MM.1S (cell line): ENCODE measurements at regions not wholly inside any gene's neighbourhood (a gene's known extent, or its start where the extent isn't known, plus 50 kb on each side); places are given as distances from the start of the nearest gene placed in this dataset.

Experiments used
- DNase-seq: peaks from one replicate; pipeline ENCODE4 v3.0.0-alpha.2; 2015
- H2AFZ ChIP-seq: fragments of 300-600 bp; sonication (generic); 2 replicates; pipeline ENCODE4 v1.6.0; 2016; ENCODE audit warnings: antibody characterized with exemption, low read length
- H3F3A ChIP-seq: fragments of 300-600 bp; sonication (generic); 2 replicates; pipeline ENCODE4 v1.6.1; 2016; ENCODE audit warnings: mild to moderate bottlenecking, antibody characterized with exemption, low read length, moderate library complexity, mixed read lengths; ENCODE audit not compliant: insufficient read depth
- H3K27ac ChIP-seq: fragments of 300-600 bp; sonication (generic); 2 replicates; pipeline ENCODE4 v1.5.1; 2016; ENCODE audit warnings: mild to moderate bottlenecking, low read length
- H3K27me3 ChIP-seq: fragments of 300-600 bp; sonication (generic); replicated peaks from 2 replicates; pipeline ENCODE4 v1.6.0; 2016; ENCODE audit warnings: low read length; ENCODE audit not compliant: insufficient read depth
- H3K36me3 ChIP-seq: fragments of 300-600 bp; sonication (generic); replicated peaks from 2 replicates; pipeline ENCODE4 v1.6.1; 2016; ENCODE audit warnings: mild to moderate bottlenecking, low read length, mixed read lengths; ENCODE audit not compliant: insufficient read depth
- H3K4me1 ChIP-seq: fragments of 300-600 bp; sonication (generic); 2 replicates; pipeline ENCODE4 v1.6.1; 2016; ENCODE audit warnings: low read length, mixed read lengths
- H3K4me2 ChIP-seq: fragments of 300-600 bp; sonication (generic); 2 replicates; pipeline ENCODE4 v1.6.0; 2016; ENCODE audit warnings: low read depth, low read length
- H3K4me3 ChIP-seq: fragments of 300-600 bp; sonication (generic); 2 replicates; pipeline ENCODE4 v1.5.1; 2016; ENCODE audit warnings: low read length, mixed read lengths
- H3K79me2 ChIP-seq: fragments of 300-600 bp; sonication (generic); 2 replicates; pipeline ENCODE4 v1.6.1; 2016; ENCODE audit warnings: mixed run types, low read length, mixed read lengths
- H3K9ac ChIP-seq: fragments of 300-600 bp; sonication (generic); 2 replicates; pipeline ENCODE4 v1.6.1; 2016; ENCODE audit warnings: low read length, mixed read lengths
- H3K9me2 ChIP-seq: fragments of 300-600 bp; sonication (generic); replicated peaks from 2 replicates; pipeline ENCODE4 v1.6.1; 2016; ENCODE audit warnings: mild to moderate bottlenecking, low read length, mixed read lengths; ENCODE audit not compliant: insufficient read depth
- H3K9me3 ChIP-seq: fragments of 300-600 bp; sonication (generic); replicated peaks from 2 replicates; pipeline ENCODE4 v1.6.1; 2016; ENCODE audit warnings: mild to moderate bottlenecking, low read length, mixed read lengths; ENCODE audit not compliant: insufficient read depth
- H4K20me1 ChIP-seq: fragments of 300-600 bp; sonication (generic); 2 replicates; pipeline ENCODE4 v1.6.1; 2016; ENCODE audit warnings: mild to moderate bottlenecking, low read length, moderate library complexity, mixed read lengths; ENCODE audit not compliant: insufficient read depth
- CTCF ChIP-seq: fragments of 300-600 bp; sonication (generic); IDR thresholded peaks from 2 replicates; pipeline ENCODE4 v1.5.1; 2016; ENCODE audit warnings: antibody characterized with exemption, low read length, mixed read lengths
- EZH2 ChIP-seq: fragments of 300-600 bp; sonication (generic); optimal IDR thresholded peaks from 2 replicates; pipeline ENCODE3; 2017; ENCODE audit warnings: low read depth, mild to moderate bottlenecking, antibody characterized with exemption, low read length, mixed read lengths
- EZH2phosphoT487 ChIP-seq: fragments of 300-600 bp; sonication (generic); IDR thresholded peaks from 2 replicates; pipeline ENCODE4 v1.6.1; 2018; ENCODE audit warnings: antibody characterized with exemption, low read length

DNA sequence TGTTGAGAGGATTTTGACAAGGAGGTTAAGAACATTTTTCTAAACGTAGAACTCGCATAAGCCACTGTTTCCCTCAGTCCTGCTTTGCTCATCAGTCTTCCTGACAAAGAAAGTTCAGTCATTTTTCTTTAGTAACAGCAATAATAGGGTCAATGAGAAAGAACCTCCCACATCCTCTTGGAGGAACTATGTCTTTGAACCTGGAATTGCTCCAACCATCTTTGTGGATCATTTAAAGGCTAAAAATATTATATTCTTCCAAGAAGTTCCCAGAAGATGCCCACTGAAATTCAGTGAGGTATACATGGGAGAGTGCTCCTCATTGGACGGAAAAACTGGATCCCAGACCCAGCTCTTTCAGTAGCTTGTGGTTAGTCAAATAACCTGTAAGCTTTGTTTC is 282.8 kb upstream of the FAR2 start:
- H3K9me3 ChIP-seq, result no peaks in the 10 kb centered on the region
- no peaks in the 10 kb centered on the region for H3K79me2 ChIP-seq
- no peaks in the 10 kb centered on the region for H3K27me3 ChIP-seq
- no peak for DNase-seq
- H2AFZ ChIP-seq, result no peak overlapping the region
- no peaks in the 10 kb centered on the region for H3K4me1 ChIP-seq
- no peak for TF ChIP-seq EZH2phosphoT487
- no peak for TF ChIP-seq CTCF
- no peak for TF ChIP-seq EZH2
- no peak overlapping the region for H3K9ac ChIP-seq
- H3K36me3 ChIP-seq, result no peaks in the 10 kb centered on the region
- no peak overlapping the region for H3K4me2 ChIP-seq
- no peaks in the 10 kb centered on the region for H4K20me1 ChIP-seq
- H3K9me2 ChIP-seq, result no peaks in the 10 kb centered on the region
- no peaks in the 10 kb centered on the region for H3F3A ChIP-seq
- H3K27ac ChIP-seq, result no peak overlapping the region
- H3K4me3 ChIP-seq, result no peak overlapping the region

DNA sequence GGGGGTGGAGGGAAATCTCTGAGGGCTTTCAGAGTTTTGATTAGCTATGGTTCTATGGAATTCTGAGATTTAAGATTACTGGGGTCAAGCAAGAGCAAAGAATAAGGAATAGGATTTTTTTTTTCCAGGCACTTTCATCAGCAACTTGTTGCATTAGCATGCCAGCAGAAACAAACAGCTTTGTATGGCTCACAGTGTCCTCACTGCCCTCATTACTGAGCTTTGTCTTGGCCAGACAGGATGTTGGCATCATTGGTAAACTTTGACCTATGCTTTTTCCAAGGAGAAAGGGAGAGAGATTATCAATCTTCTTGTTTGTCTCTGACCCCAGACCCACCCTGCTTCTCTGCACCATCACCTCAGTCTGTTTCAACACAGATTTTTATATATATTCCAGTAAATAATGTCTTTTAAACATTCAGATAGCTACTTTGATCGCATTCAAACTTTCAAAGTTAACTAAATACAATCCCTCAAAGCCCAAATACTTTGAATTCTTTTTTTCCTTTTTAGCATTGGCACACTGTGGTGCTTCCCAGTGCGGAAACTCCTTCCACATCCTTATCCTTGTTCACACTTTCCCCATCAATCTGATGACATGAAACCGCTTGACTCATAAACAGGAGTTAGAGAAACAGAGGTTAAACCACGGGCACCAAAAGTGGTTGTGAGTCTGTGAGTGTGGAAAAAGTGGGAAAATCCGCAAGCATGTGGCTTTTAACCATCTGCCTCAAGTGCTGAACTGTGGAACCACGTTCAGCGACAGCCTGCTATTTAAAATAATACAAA is 282.2 kb upstream of the FAR2 start:
- Histone ChIP-seq H3K36me3 (no peaks in the 10 kb centered on the region), H3K4me2 (no peak overlapping the region), H3K27ac (no peak overlapping the region), H3K79me2 (no peaks in the 10 kb centered on the region), H3K4me3 (no peak overlapping the region), H2AFZ (no peak overlapping the region), H3K9me3 (no peaks in the 10 kb centered on the region), H4K20me1 (no peaks in the 10 kb centered on the region), H3K9ac (no peak overlapping the region), H3F3A (no peaks in the 10 kb centered on the region), H3K9me2 (no peaks in the 10 kb centered on the region), H3K27me3 (no peaks in the 10 kb centered on the region), H3K4me1 (no peaks in the 10 kb centered on the region)
- no peak for TF ChIP-seq EZH2phosphoT487
- DNase-seq, result no peak

GRCh38 chr12:28868414-28868813 is 280.7 kb upstream of the FAR2 start:
- Histone ChIP-seq H3K79me2 (no peaks in the 10 kb centered on the region), H3K9me2 (no peaks in the 10 kb centered on the region), H3K4me1 (no peaks in the 10 kb centered on the region), H3K27ac (no peak overlapping the region), H3F3A (no peaks in the 10 kb centered on the region), H3K36me3 (no peaks in the 10 kb centered on the region), H3K9me3 (no peaks in the 10 kb centered on the region), H3K4me2 (no peak overlapping the region), H4K20me1 (no peaks in the 10 kb centered on the region), H2AFZ (no peak overlapping the region), H3K4me3 (no peak overlapping the region), H3K27me3 (no peaks in the 10 kb centered on the region), H3K9ac (no peak overlapping the region)
- no peak for TF ChIP-seq CTCF
- no peak for TF ChIP-seq EZH2phosphoT487
- no peak for TF ChIP-seq EZH2
- no peak for DNase-seq

DNA sequence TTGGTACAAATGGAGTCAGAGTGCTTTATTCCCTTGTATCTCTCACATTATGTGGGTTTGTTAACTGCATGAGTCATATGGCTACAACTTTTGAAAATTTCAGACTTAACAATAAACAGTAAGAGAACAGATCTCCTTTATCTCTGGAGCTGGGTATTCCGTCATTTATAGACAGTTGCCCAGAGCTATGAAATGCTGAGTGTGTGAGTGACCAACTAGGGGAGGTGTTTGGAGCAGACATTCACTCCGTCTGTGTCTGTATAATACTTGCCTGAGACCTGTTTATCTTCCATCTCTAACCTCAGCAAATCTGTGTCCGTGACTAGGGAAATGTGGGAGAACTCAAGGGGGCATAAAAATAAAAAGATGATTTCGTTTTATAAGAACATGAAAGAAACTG is 279.9 kb upstream of the FAR2 start:
- H3K9me2 ChIP-seq, result no peaks in the 10 kb centered on the region
- H3K27ac ChIP-seq, result no peak overlapping the region
- no peak for DNase-seq
- H3K9ac ChIP-seq, result no peak overlapping the region
- no peak overlapping the region for H3K4me3 ChIP-seq
- H3K36me3 ChIP-seq, result no peaks in the 10 kb centered on the region
- no peaks in the 10 kb centered on the region for H4K20me1 ChIP-seq
- H3K9me3 ChIP-seq, result no peaks in the 10 kb centered on the region
- H3K79me2 ChIP-seq, result no peaks in the 10 kb centered on the region
- H3K4me1 ChIP-seq, result no peaks in the 10 kb centered on the region
- H3F3A ChIP-seq, result no peaks in the 10 kb centered on the region
- no peaks in the 10 kb centered on the region for H3K27me3 ChIP-seq
- TF ChIP-seq EZH2phosphoT487, result no peak
- no peak for TF ChIP-seq EZH2
- TF ChIP-seq CTCF, result no peak
- no peak overlapping the region for H2AFZ ChIP-seq
- no peak overlapping the region for H3K4me2 ChIP-seq
